Nephron progenitor cell (in vitro differentiated cells): ENCODE measurements at regions not wholly inside any gene's neighbourhood (a gene's known extent, or its start where the extent isn't known, plus 50 kb on each side); places are given as distances from the start of the nearest gene placed in this dataset.
A peak's percentile ranks its signal among the peaks of the same experiment; 100 is the strongest.

ENCODE experiments used
- DNase-seq: peaks from one replicate; pipeline ENCODE4 v3.0.0; 2021
- H3K27ac Mint-ChIP-seq: 2 replicates; pipeline ENCODE4 v1.8.0; 2021; ENCODE audit warnings: mild to moderate bottlenecking, moderate library complexity, mixed read lengths
- H3K27me3 Mint-ChIP-seq: 2 replicates; pipeline ENCODE4 v1.8.0; 2021; ENCODE audit warnings: mild to moderate bottlenecking, low read depth, mixed read lengths; ENCODE audit not compliant: poor library complexity
- H3K36me3 Mint-ChIP-seq: 2 replicates; pipeline ENCODE4 v1.8.0; 2021; ENCODE audit warnings: low read depth, mixed read lengths
- H3K4me1 Mint-ChIP-seq: 2 replicates; pipeline ENCODE4 v1.8.0; 2021; ENCODE audit warnings: mixed read lengths
- H3K4me3 Mint-ChIP-seq: 2 replicates; pipeline ENCODE4 v1.8.0; 2021; ENCODE audit warnings: mild to moderate bottlenecking, moderate library complexity, mixed read lengths
- H3K9me3 Mint-ChIP-seq: 2 replicates; pipeline ENCODE4 v1.8.0; 2021; ENCODE audit warnings: mild to moderate bottlenecking, moderate library complexity, mixed read lengths
- CTCF ChIP-seq: fragments of 200-600 bp; sonication (generic); IDR thresholded peaks from 2 replicates; pipeline ENCODE4 v1.5.0; 2021; ENCODE audit warnings: antibody characterized with exemption

GRCh38 chr13:84923831-84924230 is 875.4 kb downstream of the SLITRK6 start:
- TF ChIP-seq CTCF: no peak
- Mint-ChIP-seq H3K4me1 (no peaks in the 10 kb centered on the region), H3K27ac (no peak overlapping the region), H3K4me3 (no peak overlapping the region), H3K9me3 (no peaks in the 10 kb centered on the region), H3K27me3 (no peaks in the 10 kb centered on the region), H3K36me3 (no peaks in the 10 kb centered on the region)
- no peak for DNase-seq

GRCh38 chr13:84917252-84917878 is 881.9 kb downstream of the SLITRK6 start:
- peak; percentile 41 for TF ChIP-seq CTCF
- no peaks in the 10 kb centered on the region for H3K9me3 Mint-ChIP-seq
- H3K27me3 Mint-ChIP-seq: no peaks in the 10 kb centered on the region
- H3K36me3 Mint-ChIP-seq: no peaks in the 10 kb centered on the region
- H3K4me3 Mint-ChIP-seq: no peak overlapping the region
- no peaks in the 10 kb centered on the region for H3K4me1 Mint-ChIP-seq
- DNase-seq: no peak
- no peak overlapping the region for H3K27ac Mint-ChIP-seq

- no peaks in the 10 kb centered on the region for H3K4me1 Mint-ChIP-seq
- H3K36me3 Mint-ChIP-seq: no peaks in the 10 kb centered on the region
- TF ChIP-seq CTCF: no peak
- no peak overlapping the region for H3K4me3 Mint-ChIP-seq
- H3K9me3 Mint-ChIP-seq: no peaks in the 10 kb centered on the region
- H3K27ac Mint-ChIP-seq: no peak overlapping the region
- no peak for DNase-seq
- H3K27me3 Mint-ChIP-seq: peaks cover 4% of the 10 kb centered on the region
Observed at GRCh38 chr13:84912720-84913119, 886.5 kb downstream of the SLITRK6 start.

- no peaks in the 10 kb centered on the region for H3K4me1 Mint-ChIP-seq
- TF ChIP-seq CTCF: no peak
- H3K27me3 Mint-ChIP-seq: peaks cover 7% of the 10 kb centered on the region
- H3K4me3 Mint-ChIP-seq: no peak overlapping the region
- no peak for DNase-seq
- H3K27ac Mint-ChIP-seq: no peak overlapping the region
- no peaks in the 10 kb centered on the region for H3K9me3 Mint-ChIP-seq
- no peaks in the 10 kb centered on the region for H3K36me3 Mint-ChIP-seq
Observed at GRCh38 chr13:84910423-84910822, 888.8 kb downstream of the SLITRK6 start.

GRCh38 chr13:84903391-84903790 is 895.8 kb downstream of the SLITRK6 start:
- no peaks in the 10 kb centered on the region for H3K4me1 Mint-ChIP-seq
- H3K27me3 Mint-ChIP-seq: peaks cover 2% of the 10 kb centered on the region
- H3K36me3 Mint-ChIP-seq: no peaks in the 10 kb centered on the region
- no peak for TF ChIP-seq CTCF
- H3K4me3 Mint-ChIP-seq: no peak overlapping the region
- no peak overlapping the region for H3K27ac Mint-ChIP-seq
- DNase-seq: no peak
- no peaks in the 10 kb centered on the region for H3K9me3 Mint-ChIP-seq

GRCh38 chr13:84902243-84902642 is 897.0 kb downstream of the SLITRK6 start:
- no peak for TF ChIP-seq CTCF
- no peaks in the 10 kb centered on the region for H3K4me1 Mint-ChIP-seq
- no peaks in the 10 kb centered on the region for H3K36me3 Mint-ChIP-seq
- H3K4me3 Mint-ChIP-seq: no peak overlapping the region
- no peak overlapping the region for H3K27ac Mint-ChIP-seq
- DNase-seq: no peak
- H3K9me3 Mint-ChIP-seq: no peaks in the 10 kb centered on the region
- no peaks in the 10 kb centered on the region for H3K27me3 Mint-ChIP-seq
